T-cell (primary cell): ENCODE measurements at regions not wholly inside any gene's neighbourhood (a gene's known extent, or its start where the extent isn't known, plus 50 kb on each side); places are given as distances from the start of the nearest gene placed in this dataset.

Source experiments
- ATAC-seq, 4 experiments: fragments of 200-7000 bp in 3 of 4; fragments of 150-1000 bp in 1 of 4; cut with Tn5 transposase; replicated peaks in 1 of 4; 1 replicate in 3 of 4; 2 replicates in 1 of 4; pipeline ENCODE4 v1.10.0; 2021; ENCODE audit warnings: moderate library complexity in 3 of 4, mild to moderate bottlenecking in 2 of 4, moderate number of reproducible peaks in 1 of 4
- CTCF ChIA-PET, 2 donors: fragments of 300-600 bp; sonication (Branson Sonifier 250); formaldehyde crosslinking; loops; one replicate each; lab custom pipeline; 2022; ENCODE audit warnings: antibody characterized with exemption in 2 of 2; lab: Charles Lee
- POLR2A ChIA-PET, 2 donors: fragments of 300-600 bp; sonication (Branson Sonifier 250); formaldehyde crosslinking; loops; one replicate each; lab custom pipeline; 2022; ENCODE audit warnings: antibody characterized with exemption in 2 of 2; lab: Charles Lee
- DNase-seq, 35 experiments: peaks; one replicate each; pipeline versions ENCODE4 v3.0.0 to v3.0.0-alpha.2; 2013 to 2023
- H3K27ac ChIP-seq: one replicate; pipeline ENCODE4 v1.5.1; 2013; ENCODE audit warnings: low read length
- H3K27me3 ChIP-seq, 2 experiments: replicated peaks in 1 of 2; 1 replicate in 1 of 2; 2 replicates in 1 of 2; pipeline versions ENCODE4 v1.6.1 to v1.7.0; 2013; ENCODE audit warnings: low read length in 1 of 2, mixed read lengths in 1 of 2; ENCODE audit not compliant: control insufficient read depth in 2 of 2, insufficient read depth in 2 of 2; ENCODE audit errors: extremely low read depth in 1 of 2
- H3K36me3 ChIP-seq, 2 donors: 1 replicate in 1 of 2; 2 replicates in 1 of 2; pipeline versions ENCODE4 v1.6.1 to v1.7.0; 2013; ENCODE audit warnings: low read length in 1 of 2; ENCODE audit not compliant: control insufficient read depth in 2 of 2, insufficient read depth in 1 of 2; ENCODE audit errors: extremely low read depth in 1 of 2
- H3K4me1 ChIP-seq, 2 experiments: 1 replicate in 1 of 2; 2 replicates in 1 of 2; pipeline versions ENCODE4 v1.6.1 to v1.7.0; 2013; ENCODE audit warnings: low read length in 2 of 2, mixed read lengths in 1 of 2; ENCODE audit not compliant: insufficient read depth in 2 of 2, control insufficient read depth in 1 of 2; ENCODE audit errors: extremely low read depth in 1 of 2
- H3K4me3 ChIP-seq, 2 donors: 1 replicate in 1 of 2; 2 replicates in 1 of 2; pipeline versions ENCODE4 v1.5.1 to v1.7.0; 2013; ENCODE audit warnings: mild to moderate bottlenecking in 2 of 2, low read length in 1 of 2, moderate library complexity in 1 of 2; ENCODE audit not compliant: control insufficient read depth in 1 of 2; ENCODE audit errors: extremely low read depth in 1 of 2
- H3K9me3 ChIP-seq: 2 replicates; pipeline ENCODE4 v1.7.0; 2013
- H3K27ac Mint-ChIP-seq, 2 donors: one replicate each; pipeline ENCODE4 v1.8.0; 2020 to 2021; ENCODE audit warnings: mild to moderate bottlenecking in 2 of 2, mixed read lengths in 2 of 2
- H3K27me3 Mint-ChIP-seq, 2 donors: one replicate each; pipeline ENCODE4 v1.8.0; 2021 to 2022; ENCODE audit warnings: mixed read lengths in 2 of 2
- H3K36me3 Mint-ChIP-seq: one replicate; pipeline ENCODE4 v1.8.0; 2021; ENCODE audit warnings: mixed read lengths
- H3K4me1 Mint-ChIP-seq, 3 donors: one replicate each; pipeline ENCODE4 v1.8.0; 2020 to 2022; ENCODE audit warnings: mixed read lengths in 3 of 3, mild to moderate bottlenecking in 1 of 3
- H3K4me3 Mint-ChIP-seq, 3 donors: one replicate each; pipeline ENCODE4 v1.8.0; 2020 to 2022; ENCODE audit warnings: mild to moderate bottlenecking in 3 of 3, mixed read lengths in 3 of 3, moderate library complexity in 3 of 3
- H3K9me3 Mint-ChIP-seq, 3 donors: one replicate each; pipeline ENCODE4 v1.8.0; 2020 to 2022; ENCODE audit warnings: mixed read lengths in 3 of 3
- WGBS: methylation state at CpG from one replicate; pipeline ENCODE4 v1.1.5; 2013; ENCODE audit warnings: missing lambda C conversion rate; ENCODE audit not compliant: insufficient coverage; 5-methylcytosine and 5-hydroxymethylcytosine counted together

DNA sequence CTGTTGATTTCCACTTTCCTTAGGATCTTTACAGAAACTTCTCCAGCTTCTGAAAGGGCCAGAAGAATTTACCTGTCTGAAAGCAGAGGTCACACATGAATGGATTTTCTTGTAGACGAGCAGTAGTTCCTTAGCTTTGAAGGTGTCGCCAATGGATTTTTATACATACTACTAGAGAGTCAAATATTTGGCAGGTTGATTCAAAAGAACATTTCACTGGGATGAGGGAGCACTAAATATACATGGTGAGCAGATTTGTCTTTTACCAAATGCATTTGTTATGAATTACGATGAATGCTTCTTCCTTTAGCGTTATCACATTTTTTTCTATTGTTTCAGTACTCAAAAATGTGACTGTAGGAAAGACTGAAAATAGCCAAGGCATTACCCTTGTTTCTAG is 162.3 kb downstream of the PAX1 start:
- no peak for DNase-seq
- no peaks in the 10 kb centered on the region for H3K9me3 ChIP-seq
- no peaks in the 10 kb centered on the region for H3K27me3 ChIP-seq
- H3K27ac ChIP-seq, result no peak overlapping the region
- Mint-ChIP-seq H3K9me3 (peaks cover 3 to 7% (median 3%) of the 10 kb centered on the region in 3 donors), H3K4me3 (no peak overlapping the region), H3K27me3 (no peaks in the 10 kb centered on the region), H3K27ac (no peak overlapping the region), H3K36me3 (no peaks in the 10 kb centered on the region), H3K4me1 (no peaks in the 10 kb centered on the region)
- H3K4me1 ChIP-seq, result no peaks in the 10 kb centered on the region
- no peak overlapping the region for H3K4me3 ChIP-seq
- no CpG with 5 or more reads among the region's 4 CpGs for WGBS
- POLR2A ChIA-PET, result no interaction called here
- CTCF ChIA-PET, result no interaction called here
- H3K36me3 ChIP-seq, result no peaks in the 10 kb centered on the region
- no peak for ATAC-seq

DNA sequence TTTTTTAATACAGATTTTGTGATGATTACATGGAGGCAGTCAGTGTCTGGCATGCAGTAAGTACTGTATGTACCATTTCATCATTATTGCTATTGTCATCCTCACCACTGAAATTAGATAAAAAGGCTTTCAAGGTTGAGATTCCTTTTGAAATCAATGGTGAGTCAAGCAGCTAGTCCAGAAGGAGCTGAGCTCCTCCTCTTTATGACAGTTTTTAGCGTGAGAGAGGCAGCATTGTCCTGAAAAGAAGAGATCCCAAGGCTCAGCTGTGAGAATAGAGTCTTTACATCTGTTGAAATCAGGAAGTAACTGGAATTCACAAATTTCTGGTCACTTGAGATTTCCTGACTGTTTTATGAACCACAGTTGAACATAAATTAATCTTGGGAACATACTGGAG is 161.9 kb downstream of the PAX1 start:
- H3K4me1 Mint-ChIP-seq, result no peaks in the 10 kb centered on the region
- Histone ChIP-seq H3K36me3 (no peaks in the 10 kb centered on the region), H3K4me1 (no peaks in the 10 kb centered on the region), H3K27me3 (no peaks in the 10 kb centered on the region), H3K27ac (no peak overlapping the region), H3K4me3 (no peak overlapping the region), H3K9me3 (no peaks in the 10 kb centered on the region)
- no peak overlapping the region for H3K4me3 Mint-ChIP-seq
- ChIA-PET CTCF (no interaction called here), POLR2A (no interaction called here)
- DNase-seq (no peak), ATAC-seq (no peak)
- no CpG with 5 or more reads among the region's 1 CpG for WGBS
- H3K9me3 Mint-ChIP-seq, result peaks cover 3 to 12% (median 7%) of the 10 kb centered on the region in 3 donors
- no peaks in the 10 kb centered on the region for H3K36me3 Mint-ChIP-seq
- H3K27ac Mint-ChIP-seq, result no peak overlapping the region
- no peaks in the 10 kb centered on the region for H3K27me3 Mint-ChIP-seq

DNA sequence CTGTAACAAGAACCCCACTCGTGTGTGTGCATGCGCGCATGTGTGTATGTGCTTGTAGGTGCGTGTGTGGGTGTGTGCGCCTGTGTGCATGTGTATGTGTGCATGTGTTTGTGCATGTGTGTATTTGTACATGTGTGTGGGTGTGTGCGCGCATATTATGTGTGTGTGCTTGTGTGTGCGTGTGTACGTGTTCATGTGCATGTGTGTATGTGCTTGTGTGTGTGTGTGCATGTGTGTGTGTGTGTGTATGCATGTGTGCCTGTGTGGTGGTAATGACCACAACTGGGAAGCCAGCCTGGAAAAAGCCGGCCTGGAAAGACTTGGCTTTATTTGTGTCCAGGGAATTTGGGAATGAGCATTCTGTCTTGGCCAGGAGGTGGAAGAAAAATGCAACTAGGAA is 157.5 kb downstream of the PAX1 start:
- Mint-ChIP-seq H3K4me3 (no peak overlapping the region), H3K4me1 (no peaks in the 10 kb centered on the region), H3K27ac (no peak overlapping the region), H3K36me3 (no peaks in the 10 kb centered on the region), H3K9me3 (peaks cover 11 to 18% (median 15%) of the 10 kb centered on the region in 3 donors), H3K27me3 (no peaks in the 10 kb centered on the region)
- Histone ChIP-seq H3K36me3 (no peaks in the 10 kb centered on the region), H3K27ac (no peak overlapping the region), H3K4me1 (no peaks in the 10 kb centered on the region), H3K4me3 (no peak overlapping the region), H3K27me3 (no peaks in the 10 kb centered on the region), H3K9me3 (no peaks in the 10 kb centered on the region)
- whole genome bisulfite sequencing, result 96% methylated on average over 7 of the region's 10 CpGs
- ChIA-PET CTCF (no interaction called here), POLR2A (no interaction called here)
- ATAC-seq, result no peak
- no peak for DNase-seq

GRCh38 chr20:21862259-21862946 is 156.9 kb downstream of the PAX1 start:
- CTCF ChIA-PET, result no interaction called here
- Mint-ChIP-seq H3K27ac (no peak overlapping the region), H3K4me3 (no peak overlapping the region), H3K9me3 (peaks cover 11 to 20% (median 18%) of the 10 kb centered on the region in 3 donors), H3K36me3 (no peaks in the 10 kb centered on the region), H3K4me1 (no peaks in the 10 kb centered on the region), H3K27me3 (no peaks in the 10 kb centered on the region)
- ATAC-seq, result no peak
- no peak overlapping the region for H3K27ac ChIP-seq
- 72% methylated on average over 7 of the region's 10 CpGs for WGBS
- no peaks in the 10 kb centered on the region for H3K9me3 ChIP-seq
- H3K4me1 ChIP-seq, result no peaks in the 10 kb centered on the region
- DNase-seq, result no peak
- H3K36me3 ChIP-seq, result no peaks in the 10 kb centered on the region
- H3K27me3 ChIP-seq, result no peaks in the 10 kb centered on the region
- POLR2A ChIA-PET, result no interaction called here
- H3K4me3 ChIP-seq, result no peak overlapping the region

DNA sequence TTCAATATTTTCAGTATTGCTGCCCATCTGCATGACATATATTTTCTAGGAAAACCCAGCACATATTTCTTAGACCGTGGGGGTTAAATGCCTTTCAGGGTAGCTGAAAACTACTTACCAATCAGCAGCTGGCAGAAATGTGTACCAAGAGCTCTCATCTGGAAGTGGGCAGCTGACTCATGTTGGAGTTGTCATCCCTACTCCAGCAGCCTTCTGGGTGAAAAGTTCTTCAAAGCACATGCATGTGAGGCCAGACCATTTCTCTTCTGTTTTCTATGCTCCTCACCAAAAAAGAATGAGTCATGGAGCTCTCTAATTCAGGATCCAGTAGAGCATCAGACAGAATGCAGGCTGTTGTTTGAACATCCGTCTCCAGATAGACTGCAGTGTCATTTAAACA is 135.5 kb downstream of the PAX1 start:
- POLR2A ChIA-PET, result no interaction called here
- peaks cover 0 to 1% of the 10 kb centered on the region in 2 donors for H3K27me3 Mint-ChIP-seq
- ATAC-seq (no peak), DNase-seq (no peak)
- no peaks in the 10 kb centered on the region for H3K4me1 Mint-ChIP-seq
- H3K27ac Mint-ChIP-seq, result no peak overlapping the region
- Histone ChIP-seq H3K9me3 (no peaks in the 10 kb centered on the region), H3K4me1 (no peaks in the 10 kb centered on the region), H3K27ac (no peak overlapping the region), H3K27me3 (no peaks in the 10 kb centered on the region), H3K36me3 (no peaks in the 10 kb centered on the region), H3K4me3 (no peak overlapping the region)
- CTCF ChIA-PET, result no interaction called here
- WGBS, result no CpG with 5 or more reads among the region's 2 CpGs
- peaks cover 5 to 10% (median 9%) of the 10 kb centered on the region in 3 donors for H3K9me3 Mint-ChIP-seq
- no peak overlapping the region for H3K4me3 Mint-ChIP-seq
- no peaks in the 10 kb centered on the region for H3K36me3 Mint-ChIP-seq

DNA sequence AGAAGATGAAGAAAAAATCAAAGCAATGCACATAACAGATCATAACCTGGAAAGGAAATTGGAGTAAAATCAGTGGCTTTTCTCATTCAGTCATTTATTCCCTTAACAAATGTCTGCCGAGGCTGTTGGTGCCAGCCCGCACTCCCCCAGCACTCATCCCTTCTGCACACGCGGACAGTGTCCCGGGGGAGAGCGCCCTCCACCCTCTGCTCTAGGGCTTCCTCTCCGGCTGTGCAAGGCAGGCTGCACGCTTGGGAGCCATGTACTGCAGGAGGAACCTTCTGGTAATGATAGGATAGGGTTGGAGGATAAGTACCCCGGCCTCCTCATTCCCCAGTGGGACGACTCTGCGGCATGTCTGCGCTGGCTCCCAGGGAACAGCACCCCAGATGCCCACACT is 134.5 kb downstream of the PAX1 start:
- no peaks in the 10 kb centered on the region for H3K36me3 ChIP-seq
- DNase-seq (no peak), ATAC-seq (no peak)
- peaks cover 0 to 1% of the 10 kb centered on the region in 2 donors for H3K27me3 Mint-ChIP-seq
- POLR2A ChIA-PET, result no interaction called here
- CTCF ChIA-PET, result no interaction called here
- no peak overlapping the region for H3K4me3 ChIP-seq
- no peak overlapping the region for H3K27ac Mint-ChIP-seq
- no peaks in the 10 kb centered on the region for H3K36me3 Mint-ChIP-seq
- no peaks in the 10 kb centered on the region for H3K9me3 ChIP-seq
- 92% methylated on average over 5 of the region's 12 CpGs for WGBS
- H3K4me3 Mint-ChIP-seq, result no peak overlapping the region
- H3K27ac ChIP-seq, result no peak overlapping the region
- H3K4me1 ChIP-seq, result no peaks in the 10 kb centered on the region
- H3K9me3 Mint-ChIP-seq, result peaks cover 4 to 8% (median 6%) of the 10 kb centered on the region in 3 donors
- H3K27me3 ChIP-seq, result no peaks in the 10 kb centered on the region
- H3K4me1 Mint-ChIP-seq, result no peaks in the 10 kb centered on the region

GRCh38 chr20:21836346-21836745 is 130.9 kb downstream of the PAX1 start:
- Histone ChIP-seq H3K9me3 (no peaks in the 10 kb centered on the region), H3K27me3 (no peaks in the 10 kb centered on the region), H3K4me1 (no peaks in the 10 kb centered on the region), H3K27ac (no peak overlapping the region), H3K4me3 (no peak overlapping the region), H3K36me3 (no peaks in the 10 kb centered on the region)
- CTCF ChIA-PET, result no interaction called here
- no peaks in the 10 kb centered on the region for H3K27me3 Mint-ChIP-seq
- no peak overlapping the region for H3K27ac Mint-ChIP-seq
- DNase-seq, result no peak
- no CpG with 5 or more reads among the region's 1 CpG for WGBS
- POLR2A ChIA-PET, result no interaction called here
- H3K4me1 Mint-ChIP-seq, result no peaks in the 10 kb centered on the region
- no peak for ATAC-seq
- H3K4me3 Mint-ChIP-seq, result no peak overlapping the region
- peaks cover 0 to 4% (median 2%) of the 10 kb centered on the region in 3 donors for H3K9me3 Mint-ChIP-seq
- no peaks in the 10 kb centered on the region for H3K36me3 Mint-ChIP-seq
